HG02798 (cell line): ENCODE measurements at regions not wholly inside any gene's neighbourhood (a gene's known extent, or its start where the extent isn't known, plus 50 kb on each side); places are given as distances from the start of the nearest gene placed in this dataset.
"Not testable (repeated sequence)": the region's sequence is repeated elsewhere in the genome, so short reads cannot be mapped to it uniquely, and the experiment has no call there.

Source experiments
- ATAC-seq: cut with Tn5 transposase; IDR thresholded peaks from one replicate; pipeline ENCODE4 v1.9.1; 2021; ENCODE audit warnings: mild to moderate bottlenecking; ENCODE audit not compliant: unreplicated experiment, poor library complexity

- ATAC-seq: no peak
These were observed 88.9 kb downstream of the MOGAT1 start for GRCh38 chr2:222760301-222760897.

- ATAC-seq: no peak
These were observed 90.4 kb downstream of the MOGAT1 start for GRCh38 chr2:222761888-222762287.

GRCh38 chr2:222762342-222762741 lies 90.9 kb downstream of the MOGAT1 start:
- no peak for ATAC-seq

- not testable (repeated sequence) for ATAC-seq
These were observed 94.4 kb downstream of the MOGAT1 start for GRCh38 chr2:222765883-222766282.

- not testable (repeated sequence) for ATAC-seq
These were observed 92.8 kb upstream of the ACSL3 start for GRCh38 chr2:222768019-222768418.

- ATAC-seq: no peak
These were observed 91.4 kb upstream of the ACSL3 start for GRCh38 chr2:222769446-222769845.

GRCh38 chr2:222769941-222770340 lies 90.9 kb upstream of the ACSL3 start:
- ATAC-seq: no peak

- no peak for ATAC-seq
These were observed 89.0 kb upstream of the ACSL3 start for GRCh38 chr2:222771832-222772231.

- no peak for ATAC-seq
These were observed 85.9 kb upstream of the ACSL3 start for GRCh38 chr2:222774941-222775340.

GRCh38 chr2:222776792-222777191 lies 84.0 kb upstream of the ACSL3 start:
- ATAC-seq: no peak

- no peak for ATAC-seq
These were observed 82.4 kb upstream of the ACSL3 start for GRCh38 chr2:222778400-222778799.

GRCh38 chr2:222779145-222779832 lies 81.5 kb upstream of the ACSL3 start:
- no peak for ATAC-seq

GRCh38 chr2:222780051-222780450 lies 80.8 kb upstream of the ACSL3 start:
- no peak for ATAC-seq

GRCh38 chr2:222782201-222782730 lies 78.6 kb upstream of the ACSL3 start:
- no peak for ATAC-seq

GRCh38 chr2:222783592-222783991 lies 77.2 kb upstream of the ACSL3 start:
- ATAC-seq: no peak

GRCh38 chr2:222790932-222791331 lies 69.9 kb upstream of the ACSL3 start:
- ATAC-seq: no peak

- no peak for ATAC-seq
These were observed 68.7 kb upstream of the ACSL3 start for GRCh38 chr2:222792001-222792611.

- no peak for ATAC-seq
These were observed 66.0 kb upstream of the ACSL3 start for GRCh38 chr2:222794585-222795449.

- no peak for ATAC-seq
These were observed 65.1 kb upstream of the ACSL3 start for GRCh38 chr2:222795450-222796357.
